Brain microvascular endothelial cell (primary cell): ENCODE measurements at regions not wholly inside any gene's neighbourhood (a gene's known extent, or its start where the extent isn't known, plus 50 kb on each side); places are given as distances from the start of the nearest gene placed in this dataset.

Source experiments
- DNase-seq: peaks from one replicate; pipeline ENCODE4 v3.0.0-alpha.2; 2020
- H3K27ac ChIP-seq: fragments of 250-450 bp; sonication (Bioruptor Pico); 2 replicates; pipeline ENCODE4 v1.5.1; 2020; ENCODE audit warnings: mild to moderate bottlenecking, moderate library complexity
- H3K27me3 ChIP-seq: fragments of 250-450 bp; sonication (Bioruptor Pico); replicated peaks from 2 replicates; pipeline ENCODE4 v1.5.1; 2020; ENCODE audit warnings: mild to moderate bottlenecking
- H3K36me3 ChIP-seq: fragments of 250-450 bp; sonication (Bioruptor Pico); replicated peaks from 2 replicates; pipeline ENCODE4 v1.5.1; 2020; ENCODE audit warnings: mild to moderate bottlenecking
- H3K4me3 ChIP-seq: 2 replicates; pipeline ENCODE4 v1.5.1; 2011; ENCODE audit warnings: low read depth, mild to moderate bottlenecking, control low read depth, low read length, moderate library complexity
- CTCF ChIP-seq: IDR thresholded peaks from 2 replicates; pipeline ENCODE4 v1.5.1; 2011; ENCODE audit warnings: low read depth, mild to moderate bottlenecking, moderate library complexity, low read length, control low read depth, inconsistent platforms; ENCODE audit errors: missing control alignments
- in situ Hi-C: cut with HindIII; loops from 2 replicates; pipeline ENCODE4 v1.10.0; 2017; ENCODE audit warnings: low sequenced_read_pairs, low pct_ligation_motif_present

DNA sequence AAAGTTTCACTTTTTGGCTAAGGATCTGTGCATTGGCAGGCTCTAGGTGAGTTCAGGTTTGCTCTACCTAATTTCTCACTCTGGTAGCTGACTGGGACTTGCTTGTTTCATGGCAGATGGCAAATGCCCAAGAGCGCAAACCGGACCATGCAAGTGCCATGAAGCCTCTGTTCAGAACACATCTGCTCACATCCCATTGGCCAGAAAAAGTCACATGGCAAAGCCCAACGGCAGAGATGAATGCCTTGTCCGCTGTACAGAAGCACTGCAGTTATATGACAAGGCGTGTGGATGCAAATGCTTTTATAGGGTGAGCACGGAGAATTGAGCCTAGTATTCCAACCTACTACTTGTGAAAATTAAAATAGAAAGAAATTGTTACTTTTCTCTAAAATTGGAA lies 202.2 kb upstream of the HMGA2 start:
- in situ Hi-C loops, result no loop called here
- DNase-seq, result no peak
- Histone ChIP-seq H3K4me3 (no peak overlapping the region), H3K27me3 (no peaks in the 10 kb centered on the region), H3K27ac (no peak overlapping the region), H3K36me3 (no peaks in the 10 kb centered on the region)
- TF ChIP-seq CTCF, result no peak

- H3K36me3 ChIP-seq, result no peaks in the 10 kb centered on the region
- H3K4me3 ChIP-seq, result no peak overlapping the region
- DNase-seq, result no peak
- no peak overlapping the region for H3K27ac ChIP-seq
- TF ChIP-seq CTCF, result no peak
- H3K27me3 ChIP-seq, result no peaks in the 10 kb centered on the region
- in situ Hi-C loops, result no loop called here
Observed at GRCh38 chr12:65623507-65623906, 200.8 kb upstream of the HMGA2 start.

DNA sequence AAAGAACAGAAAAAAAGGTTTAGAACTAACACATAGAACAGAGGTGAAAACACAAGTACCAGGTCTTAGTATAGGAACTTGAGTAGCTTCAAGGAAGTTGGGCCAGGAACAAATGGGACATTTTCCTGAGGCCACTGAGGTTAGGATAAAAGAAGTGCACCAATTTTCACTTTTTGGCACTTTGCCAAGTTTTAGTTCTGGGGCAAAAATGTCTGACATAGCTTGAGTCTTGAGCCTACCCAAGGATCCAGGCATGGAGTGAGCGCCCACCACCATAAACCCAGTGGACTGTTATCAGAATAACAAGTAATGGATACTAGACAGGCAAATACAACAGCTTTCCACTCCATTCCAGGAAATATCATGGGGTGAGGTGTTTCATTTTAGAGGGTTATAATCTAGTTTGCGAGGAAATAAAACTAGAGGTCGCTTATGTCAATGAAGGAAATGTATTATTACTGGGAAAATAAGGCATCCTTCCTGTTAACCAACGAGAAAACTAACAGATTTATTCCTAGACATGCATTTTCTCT lies 199.7 kb upstream of the HMGA2 start:
- no peak overlapping the region for H3K27ac ChIP-seq
- H3K27me3 ChIP-seq, result no peaks in the 10 kb centered on the region
- no peak overlapping the region for H3K4me3 ChIP-seq
- no peaks in the 10 kb centered on the region for H3K36me3 ChIP-seq
- DNase-seq, result no peak
- no peak for TF ChIP-seq CTCF
- in situ Hi-C loops, result no loop called here

GRCh38 chr12:65628061-65628460 lies 196.2 kb upstream of the HMGA2 start:
- DNase-seq, result no peak
- Histone ChIP-seq H3K4me3 (no peak overlapping the region), H3K27ac (no peak overlapping the region), H3K36me3 (no peaks in the 10 kb centered on the region), H3K27me3 (no peaks in the 10 kb centered on the region)
- in situ Hi-C loops, result no loop called here
- TF ChIP-seq CTCF, result no peak

- Histone ChIP-seq H3K36me3 (no peaks in the 10 kb centered on the region), H3K4me3 (no peak overlapping the region), H3K27me3 (no peaks in the 10 kb centered on the region), H3K27ac (peak overlapping the region; percentile 98)
- TF ChIP-seq CTCF, result no peak
- no peak for DNase-seq
- in situ Hi-C loops, result no loop called here
Observed at GRCh38 chr12:65630555-65630954, 193.7 kb upstream of the HMGA2 start.

DNA sequence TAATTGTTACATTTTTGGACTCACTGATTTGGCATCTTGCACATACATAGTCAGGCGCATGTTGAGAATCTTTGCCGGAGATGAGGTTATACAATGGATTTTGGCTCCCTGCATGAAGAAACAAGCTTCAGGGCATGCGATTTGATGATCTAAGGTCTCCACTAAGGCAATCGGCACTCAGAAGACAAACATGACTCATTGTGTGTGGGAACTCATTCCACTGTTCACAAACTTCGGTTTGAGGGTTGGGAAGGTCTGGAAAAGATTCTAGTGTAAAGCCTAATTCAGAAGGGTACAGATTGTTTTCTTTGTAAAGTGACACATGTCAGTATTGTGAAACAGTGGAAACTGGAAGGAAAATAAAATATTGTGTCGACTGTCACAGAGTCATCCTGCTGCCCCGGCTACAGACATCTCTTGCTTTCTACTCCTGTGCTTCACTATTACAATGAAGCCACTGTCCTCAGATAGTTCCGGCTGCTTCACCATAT lies 192.6 kb upstream of the HMGA2 start:
- peak; percentile 99 for DNase-seq
- Histone ChIP-seq H3K4me3 (no peak overlapping the region), H3K27me3 (no peaks in the 10 kb centered on the region), H3K36me3 (no peaks in the 10 kb centered on the region), H3K27ac (peak overlapping the region; percentile 98)
- in situ Hi-C loops, result no loop called here
- TF ChIP-seq CTCF, result no peak
